SK-N-SH (cell line): ENCODE measurements at regions not wholly inside any gene's neighbourhood (a gene's known extent, or its start where the extent isn't known, plus 50 kb on each side); places are given as distances from the start of the nearest gene placed in this dataset.

Experiments used
- CTCF ChIA-PET: fragments of 300-600, 350-600 bp; formaldehyde crosslinking; extraction: SDS; loops from one replicate; lab custom pipeline; 2021; lab: Yijun Ruan, JAX
- POLR2A ChIA-PET: fragments of 350-600 bp; sonication (Branson Sonifier 250); formaldehyde crosslinking; extraction: SDS; loops from one replicate; lab custom pipeline; 2020; ENCODE audit warnings: antibody characterized with exemption, inconsistent platforms; lab: Yijun Ruan, JAX
- DNase-seq: peaks from one replicate; pipeline ENCODE4 v3.0.0; 2012
- H2AFZ ChIP-seq: fragments of 200-600 bp; sonication (generic); 2 replicates; pipeline ENCODE4 v1.8.1; 2016; ENCODE audit warnings: antibody characterized with exemption, mild to moderate bottlenecking, low read depth
- H3F3A ChIP-seq: fragments of 200-600 bp; sonication (generic); replicated peaks from 2 replicates; pipeline ENCODE3; 2016; ENCODE audit warnings: antibody characterized with exemption, mild to moderate bottlenecking; ENCODE audit not compliant: insufficient read depth
- H3K27ac ChIP-seq, 2 experiments: fragments of 200-500 bp in 1 of 2; fragments of 200-600 bp in 1 of 2; sonication (Bioruptor generic) in 1 of 2; sonication (generic), shearing (Covaris generic) in 1 of 2; 2 replicates each; pipeline versions ENCODE4 v1.5.1 to v1.6.1; 2014 to 2016; ENCODE audit warnings: low read depth in 2 of 2, inconsistent platforms in 1 of 2, low read length in 1 of 2, mild to moderate bottlenecking in 1 of 2, mixed read lengths in 1 of 2
- H3K27me3 ChIP-seq: fragments of 200-600 bp; sonication (generic), shearing (Covaris generic); 2 replicates; pipeline ENCODE4 v1.6.1; 2016; ENCODE audit warnings: mixed run types; ENCODE audit not compliant: insufficient read depth
- H3K36me3 ChIP-seq, 2 experiments: fragments of 200-500 bp in 1 of 2; fragments of 200-600 bp in 1 of 2; sonication (Bioruptor generic) in 1 of 2; sonication (generic) in 1 of 2; replicated peaks in 1 of 2; 2 replicates each; pipeline versions ENCODE3 to v1.5.1; 2014 to 2016; ENCODE audit warnings: low read length in 1 of 2, mild to moderate bottlenecking in 1 of 2; ENCODE audit not compliant: insufficient read depth in 2 of 2, control insufficient read depth in 1 of 2
- H3K4me1 ChIP-seq, 2 experiments: fragments of 200-500 bp in 1 of 2; fragments of 200-600 bp in 1 of 2; sonication (Bioruptor generic) in 1 of 2; sonication (generic), shearing (Covaris generic) in 1 of 2; 2 replicates each; pipeline versions ENCODE4 v1.5.1 to v1.6.1; 2014 to 2016; ENCODE audit warnings: low read depth in 1 of 2, low read length in 1 of 2, mixed run types in 1 of 2; ENCODE audit not compliant: insufficient read depth in 2 of 2, control insufficient read depth in 1 of 2
- H3K4me2 ChIP-seq: fragments of 200-600 bp; sonication (generic), shearing (Covaris generic); 2 replicates; pipeline ENCODE4 v1.6.1; 2017; ENCODE audit warnings: mixed run types
- H3K4me3 ChIP-seq, 2 experiments: fragments of 200-500 bp in 1 of 2; fragments of 200-600 bp in 1 of 2; sonication (Bioruptor generic) in 1 of 2; sonication (generic), shearing (Covaris generic) in 1 of 2; 2 replicates each; pipeline versions ENCODE4 v1.5.1 to v1.8.1; 2014 to 2016; ENCODE audit warnings: low read depth in 2 of 2, inconsistent platforms in 1 of 2, low read length in 1 of 2, mild to moderate bottlenecking in 1 of 2, mixed read lengths in 1 of 2, moderate library complexity in 1 of 2
- H3K79me2 ChIP-seq: fragments of 200-600 bp; sonication (generic); 2 replicates; pipeline ENCODE4 v1.8.1; 2017; ENCODE audit warnings: mild to moderate bottlenecking; ENCODE audit not compliant: insufficient read depth
- H3K9ac ChIP-seq: fragments of 200-600 bp; sonication (generic); 2 replicates; pipeline ENCODE4 v1.6.1; 2017; ENCODE audit warnings: mixed run types
- H3K9me2 ChIP-seq: fragments of 200-600 bp; sonication (generic); 2 replicates; pipeline ENCODE4 v1.6.1; 2017; ENCODE audit warnings: mixed run types
- H3K9me3 ChIP-seq: fragments of 200-600 bp; sonication (generic); 2 replicates; pipeline ENCODE4 v1.6.1; 2017; ENCODE audit warnings: mixed run types, mild to moderate bottlenecking, moderate library complexity
- H4K20me1 ChIP-seq: fragments of 200-600 bp; sonication (generic); 2 replicates; pipeline ENCODE4 v1.6.1; 2017; ENCODE audit warnings: mild to moderate bottlenecking, mixed run types; ENCODE audit not compliant: insufficient read depth
- CHD2 ChIP-seq: fragments of 150-350 bp; IDR thresholded peaks from 2 replicates; pipeline ENCODE4 v1.6.1; 2018; ENCODE audit warnings: low read length; ENCODE audit not compliant: partially characterized antibody
- FOSL2 ChIP-seq: IDR thresholded peaks from 2 replicates; pipeline ENCODE4 v1.4.0; 2012; ENCODE audit warnings: low read depth, mild to moderate bottlenecking, moderate library complexity, borderline replicate concordance
- GABPA ChIP-seq: IDR thresholded peaks from 2 replicates; pipeline ENCODE4 v1.4.0; 2012; ENCODE audit warnings: low read depth, mild to moderate bottlenecking
- GATA2 ChIP-seq: sonication (generic); formaldehyde crosslinking; IDR thresholded peaks from 2 replicates; pipeline ENCODE4 v1.5.0; 2020; ENCODE audit warnings: mild to moderate bottlenecking, missing genetic modification reagents
- JUND ChIP-seq: IDR thresholded peaks from 2 replicates; pipeline ENCODE4 v1.4.0; 2012
- POLR2AphosphoS5 ChIP-seq: IDR thresholded peaks from 2 replicates; pipeline ENCODE4 v1.6.1; 2012; ENCODE audit warnings: low read depth, low read length
- RCOR1 ChIP-seq: fragments of 150-350 bp; IDR thresholded peaks from 2 replicates; pipeline ENCODE4 v1.6.1; 2017; ENCODE audit warnings: antibody characterized with exemption, low read length
- REST ChIP-seq: IDR thresholded peaks from 2 replicates; pipeline ENCODE4 v1.6.1; 2012; ENCODE audit warnings: mild to moderate bottlenecking, low read depth, low read length, moderate library complexity
- RXRA ChIP-seq: IDR thresholded peaks from 2 replicates; pipeline ENCODE4 v1.4.0; 2012; ENCODE audit warnings: low read depth, mild to moderate bottlenecking, borderline replicate concordance
- USF1 ChIP-seq: IDR thresholded peaks from 2 replicates; pipeline ENCODE4 v1.4.0; 2012; ENCODE audit warnings: low read depth, borderline replicate concordance
- USF2 ChIP-seq: fragments of 150-350 bp; IDR thresholded peaks from 2 replicates; pipeline ENCODE4 v1.6.1; 2017; ENCODE audit warnings: antibody characterized with exemption, low read length, low read depth, borderline replicate concordance
- WGBS: methylation state at CpG from one replicate; pipeline ENCODE4 v1.1.6; 2017; ENCODE audit warnings: low lambda C conversion rate; 5-methylcytosine and 5-hydroxymethylcytosine counted together

GRCh38 chr7:52249741-52250140, 785.7 kb upstream of the POM121L12 start:
- no peaks in the 10 kb centered on the region for H3K9me2 ChIP-seq
- H3K9ac ChIP-seq = no peak overlapping the region
- peaks cover 0 to 4% of the 10 kb centered on the region in 2 experiments; a peak in 1 of 4 replicates for H3K4me1 ChIP-seq
- no peak overlapping the region for H3K27ac ChIP-seq
- TF ChIP-seq POLR2AphosphoS5 (no peak), GATA2 (CRISPR knock-in tag) (no peak), REST (no peak)
- TF ChIP-seq, all 33 proteins: peak for 0
- POLR2A ChIA-PET = no interaction called here
- 30% methylated on average over 6 of the region's 6 CpGs for WGBS
- no peaks in the 10 kb centered on the region for H3K27me3 ChIP-seq
- DNase-seq = no peak
- H3K36me3 ChIP-seq = no peaks in the 10 kb centered on the region
- no peaks in the 10 kb centered on the region for H3K9me3 ChIP-seq
- CTCF ChIA-PET = interaction anchor here (2.1 kb wide), 1 partner anchor 819 kb away, joined by 5 read pairs; no protein-coding TSS in a partner anchor
- H3F3A ChIP-seq = no peaks in the 10 kb centered on the region
- no peaks in the 10 kb centered on the region for H3K79me2 ChIP-seq
- no peak overlapping the region for H2AFZ ChIP-seq
- H3K4me2 ChIP-seq = no peak overlapping the region
- H4K20me1 ChIP-seq = no peaks in the 10 kb centered on the region
- no peak overlapping the region for H3K4me3 ChIP-seq

GRCh38 chr7:52247518-52247917, 787.9 kb upstream of the POM121L12 start:
- H3K4me1 ChIP-seq = peaks cover 0 to 4% of the 10 kb centered on the region in 2 experiments; a peak in 1 of 4 replicates
- H3K9me3 ChIP-seq = no peaks in the 10 kb centered on the region
- H2AFZ ChIP-seq = no peak overlapping the region
- POLR2A ChIA-PET = no interaction called here
- H3K4me3 ChIP-seq = no peak overlapping the region
- H3K27me3 ChIP-seq = no peaks in the 10 kb centered on the region
- no peaks in the 10 kb centered on the region for H3K36me3 ChIP-seq
- H3K9ac ChIP-seq = no peak overlapping the region
- H3K27ac ChIP-seq = no peak overlapping the region
- WGBS = 26% methylated on average over 4 of the region's 4 CpGs
- no peaks in the 10 kb centered on the region for H4K20me1 ChIP-seq
- DNase-seq = no peak
- H3K9me2 ChIP-seq = no peaks in the 10 kb centered on the region
- H3K79me2 ChIP-seq = no peaks in the 10 kb centered on the region
- no peak overlapping the region for H3K4me2 ChIP-seq
- H3F3A ChIP-seq = no peaks in the 10 kb centered on the region
- CTCF ChIA-PET = no interaction called here
- TF ChIP-seq GABPA (no peak), USF2 (no peak), RXRA (no peak), JUND (no peak), RCOR1 (no peak), CHD2 (no peak), USF1 (no peak), FOSL2 (no peak)
